ENCODE measurements at regions not wholly inside any gene's neighbourhood (a gene's known extent, or its start where the extent isn't known, plus 50 kb on each side); places are given as distances from the start of the nearest gene placed in this dataset.

GRCh38 chr17:73703192-73703591, 58.9 kb upstream of the SDK2 start:
- intact Hi-C loops (cut with DNase I; ENCODE audit: low total_unique reads) = loop anchor here (10.0 kb wide), 1 partner anchor 268 kb away; no protein-coding TSS in a partner anchor
- TF ChIP-seq POLR2A (IDR thresholded peaks at IDR 0.05) (no peak), CTCF (IDR thresholded peaks at IDR 0.05) (no peak)
- H3K4me3 ChIP-seq (ENCODE audit: low read depth, poor library complexity, severe bottlenecking) = no peak overlapping the region
- no peak for DNase-seq (ENCODE audit: low spot score in 2 of 2)
- 66 to 72% methylated on average over 5 of the region's 5 CpGs for WGBS, 2 donors

DNA sequence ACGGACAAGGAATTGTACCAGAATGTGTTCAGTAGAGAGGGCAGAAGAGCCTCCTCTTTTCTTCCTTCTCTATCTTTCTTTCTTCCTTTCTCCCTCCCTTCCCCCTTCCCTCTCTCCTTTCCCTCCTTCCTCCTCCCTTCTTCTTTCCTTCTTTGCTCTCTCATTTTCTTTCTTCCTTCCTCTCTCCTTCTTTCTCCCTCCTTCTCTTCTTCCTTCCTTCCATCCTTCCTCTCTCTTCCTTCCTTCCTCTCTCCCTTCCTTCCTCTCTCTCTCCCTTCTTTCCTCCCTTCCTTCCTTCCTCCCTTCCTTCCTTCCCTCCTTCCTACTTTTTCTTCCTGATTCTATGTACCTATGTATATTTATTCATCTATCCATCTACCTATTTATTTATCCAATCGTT, 59.7 kb upstream of the SDK2 start:
- TF ChIP-seq POLR2A (IDR thresholded peaks at IDR 0.05) (no peak), CTCF (IDR thresholded peaks at IDR 0.05) (no peak)
- intact Hi-C loops (cut with DNase I; ENCODE audit: low total_unique reads) = loop anchor here (10.0 kb wide), 1 partner anchor 269 kb away; no protein-coding TSS in a partner anchor
- 66 to 70% methylated on average over 2 of the region's 2 CpGs for WGBS, 2 donors
- no peak for DNase-seq (ENCODE audit: low spot score in 2 of 2)
- no peak overlapping the region for H3K4me3 ChIP-seq (ENCODE audit: low read depth, poor library complexity, severe bottlenecking)

- WGBS, 2 donors = 43 to 56% methylated on average over 7 of the region's 7 CpGs
- no peak for DNase-seq (ENCODE audit: low spot score in 2 of 2)
- TF ChIP-seq CTCF (IDR thresholded peaks at IDR 0.05) (no peak), POLR2A (IDR thresholded peaks at IDR 0.05) (no peak)
- no peak overlapping the region for H3K4me3 ChIP-seq (ENCODE audit: low read depth, poor library complexity, severe bottlenecking)
- intact Hi-C loops (cut with DNase I; ENCODE audit: low total_unique reads) = loop anchor here (10.0 kb wide), 1 partner anchor 271 kb away; no protein-coding TSS in a partner anchor
Measured at GRCh38 chr17:73705594-73705993, 61.3 kb upstream of the SDK2 start.

GRCh38 chr17:73706428-73706827, 62.2 kb upstream of the SDK2 start:
- no peak for DNase-seq (ENCODE audit: low spot score in 2 of 2)
- TF ChIP-seq CTCF (IDR thresholded peaks at IDR 0.05) = no peak
- TF ChIP-seq POLR2A (IDR thresholded peaks at IDR 0.05) = no peak
- intact Hi-C loops (cut with DNase I; ENCODE audit: low total_unique reads) = loop anchor here (10.0 kb wide), 1 partner anchor 272 kb away; no protein-coding TSS in a partner anchor
- H3K4me3 ChIP-seq (ENCODE audit: low read depth, poor library complexity, severe bottlenecking) = no peak overlapping the region
- WGBS, 2 donors = 83 to 84% methylated on average over 12 of the region's 12 CpGs

GRCh38 chr17:73706858-73707257, 62.6 kb upstream of the SDK2 start:
- DNase-seq (ENCODE audit: low spot score in 2 of 2) = no peak
- intact Hi-C loops (cut with DNase I; ENCODE audit: low total_unique reads) = loop anchor here (10.0 kb wide), 1 partner anchor 272 kb away; no protein-coding TSS in a partner anchor
- 71 to 73% methylated on average over 9 of the region's 9 CpGs for WGBS, 2 donors
- no peak for TF ChIP-seq POLR2A (IDR thresholded peaks at IDR 0.05)
- no peak for TF ChIP-seq CTCF (IDR thresholded peaks at IDR 0.05)
- H3K4me3 ChIP-seq (ENCODE audit: low read depth, poor library complexity, severe bottlenecking) = no peak overlapping the region

DNA sequence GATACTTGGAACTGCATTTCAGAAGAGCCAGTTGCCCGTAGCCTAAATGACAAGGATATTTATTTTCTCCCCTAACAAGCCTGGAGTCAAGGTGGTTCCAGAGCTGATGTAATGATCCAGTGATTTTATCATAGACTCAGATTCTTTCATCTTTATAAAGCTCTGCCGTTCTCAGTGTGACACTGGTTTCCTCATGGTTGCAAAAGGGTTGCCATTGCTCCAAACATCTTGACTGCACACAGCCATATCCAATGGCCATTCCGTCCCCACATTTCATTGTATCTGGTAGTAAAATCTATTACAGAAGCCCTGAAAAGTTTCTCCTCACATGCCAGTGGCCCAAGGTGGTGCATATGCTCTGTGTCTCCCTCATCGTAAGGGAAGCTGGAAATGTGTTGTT, 63.1 kb upstream of the SDK2 start:
- intact Hi-C loops (cut with DNase I; ENCODE audit: low total_unique reads) = loop anchor here (10.0 kb wide), 1 partner anchor 273 kb away; no protein-coding TSS in a partner anchor
- 83 to 93% methylated on average over 4 of the region's 4 CpGs for WGBS, 2 donors
- TF ChIP-seq CTCF (IDR thresholded peaks at IDR 0.05) = no peak
- TF ChIP-seq POLR2A (IDR thresholded peaks at IDR 0.05) = no peak
- no peak overlapping the region for H3K4me3 ChIP-seq (ENCODE audit: low read depth, poor library complexity, severe bottlenecking)
- no peak for DNase-seq (ENCODE audit: low spot score in 2 of 2)

Measured in lower leg skin (tissue), 4 donors.